HS-27A (cell line): ENCODE measurements at regions not wholly inside any gene's neighbourhood (a gene's known extent, or its start where the extent isn't known, plus 50 kb on each side); places are given as distances from the start of the nearest gene placed in this dataset.

ENCODE experiments used
- DNase-seq: peaks from one replicate; pipeline ENCODE4 v3.0.0-alpha.2; 2012; ENCODE audit warnings: low read depth, missing footprints

- DNase-seq = no peak
Observed at GRCh38 chr6:132868057-132868456, 53.7 kb downstream of the RPS12 start.

- no peak for DNase-seq
Observed at GRCh38 chr6:132872923-132873322, 58.6 kb downstream of the RPS12 start.

- no peak for DNase-seq
Observed at GRCh38 chr6:132877003-132877402, 62.6 kb downstream of the RPS12 start.

GRCh38 chr6:132887204-132887603, 72.8 kb downstream of the RPS12 start:
- DNase-seq = no peak

- DNase-seq = no peak
Observed at GRCh38 chr6:132888701-132889100, 74.3 kb downstream of the RPS12 start.

- DNase-seq = no peak
Observed at GRCh38 chr6:132892929-132893771, 78.8 kb downstream of the RPS12 start.

- no peak for DNase-seq
Observed at GRCh38 chr6:132893772-132894490, 79.6 kb downstream of the RPS12 start.

- DNase-seq = no peak
Observed at GRCh38 chr6:132898376-132898775, 84.0 kb downstream of the RPS12 start.

GRCh38 chr6:132900849-132901248, 86.5 kb downstream of the RPS12 start:
- DNase-seq = no peak

GRCh38 chr6:132902901-132903300, 88.5 kb downstream of the RPS12 start:
- DNase-seq = no peak

GRCh38 chr6:132907231-132907630, 92.9 kb downstream of the RPS12 start:
- no peak for DNase-seq

GRCh38 chr6:132907914-132908313, 93.5 kb downstream of the RPS12 start:
- DNase-seq = peak; percentile 59

- DNase-seq = no peak
Observed at GRCh38 chr6:132909742-132910141, 95.4 kb downstream of the RPS12 start.

- no peak for DNase-seq
Observed at GRCh38 chr6:132910759-132911158, 96.4 kb downstream of the RPS12 start.

GRCh38 chr6:132919045-132919860, 104.9 kb downstream of the RPS12 start:
- no peak for DNase-seq

GRCh38 chr6:132927713-132928112, 113.3 kb downstream of the RPS12 start:
- DNase-seq = no peak

- DNase-seq = no peak
Observed at GRCh38 chr6:132929141-132929540, 114.8 kb downstream of the RPS12 start.

- DNase-seq = no peak
Observed at GRCh38 chr6:132931313-132931712, 116.9 kb downstream of the RPS12 start.

GRCh38 chr6:132931936-132932514, 117.7 kb downstream of the RPS12 start:
- DNase-seq = no peak

GRCh38 chr6:132932588-132932987, 118.2 kb downstream of the RPS12 start:
- DNase-seq = no peak

- DNase-seq = no peak
Observed at GRCh38 chr6:132933090-132933489, 118.7 kb downstream of the RPS12 start.

- no peak for DNase-seq
Observed at GRCh38 chr6:132934496-132934895, 120.1 kb downstream of the RPS12 start.
